ENCODE measurements at regions not wholly inside any gene's neighbourhood (a gene's known extent, or its start where the extent isn't known, plus 50 kb on each side); places are given as distances from the start of the nearest gene placed in this dataset.
A peak's percentile ranks its signal among the peaks of the same experiment; 100 is the strongest.

GRCh38 chr2:198901894-198902293, 555.8 kb downstream of the SATB2 start:
- no peaks in the 10 kb centered on the region for H3K27me3 ChIP-seq (ENCODE audit: insufficient read depth)
- no peaks in the 10 kb centered on the region for H3K79me2 ChIP-seq (ENCODE audit: insufficient read depth)
- CTCF ChIA-PET: no interaction called here
- H3K9me2 ChIP-seq: no peaks in the 10 kb centered on the region
- no peak for TF ChIP-seq RFX5 (IDR thresholded peaks at IDR 0.05; ENCODE audit: low read length)
- no peak for TF ChIP-seq PBX3 (IDR thresholded peaks at IDR 0.05)
- no peak for TF ChIP-seq CTCF (IDR thresholded peaks at IDR 0.05)
- TF ChIP-seq RAD21 (IDR thresholded peaks at IDR 0.05; ENCODE audit: low read length): no peak
- no peak for TF ChIP-seq IRF3 (IDR thresholded peaks at IDR 0.05; ENCODE audit: low read depth, low read length)
- no peak for TF ChIP-seq USF2 (IDR thresholded peaks at IDR 0.05; ENCODE audit: borderline replicate concordance, low read depth, low read length)
- TF ChIP-seq YY1 (IDR thresholded peaks at IDR 0.05; ENCODE audit: low read depth): no peak
- no peak for TF ChIP-seq FOXJ3 (CRISPR knock-in tag; IDR thresholded peaks at IDR 0.05)
- TF ChIP-seq EP300 (IDR thresholded peaks at IDR 0.05; ENCODE audit: borderline replicate concordance in 1 of 2, low read depth in 1 of 2, low read length in 1 of 2): no peak
- no peak for TF ChIP-seq TAF1 (IDR thresholded peaks at IDR 0.05; ENCODE audit: borderline replicate concordance, low read depth, low read length)
- TF ChIP-seq POLR2AphosphoS5 (IDR thresholded peaks at IDR 0.05; ENCODE audit: low read depth, low read length): no peak
- TF ChIP-seq ELF1 (IDR thresholded peaks at IDR 0.05): no peak
- no peak for TF ChIP-seq SIN3A (IDR thresholded peaks at IDR 0.05; ENCODE audit: borderline replicate concordance, low read depth, low read length)
- no peak for TF ChIP-seq MEF2A (IDR thresholded peaks at IDR 0.05; ENCODE audit: borderline replicate concordance, low read depth)
- no peak for TF ChIP-seq GABPA (IDR thresholded peaks at IDR 0.05; ENCODE audit: low read depth)
- no peak for TF ChIP-seq FOSL2 (IDR thresholded peaks at IDR 0.05; ENCODE audit: borderline replicate concordance, low read depth)
- no peak for TF ChIP-seq NRF1 (IDR thresholded peaks at IDR 0.05; ENCODE audit: low read depth, low read length)
- no peak for TF ChIP-seq GATA2 (CRISPR knock-in tag; IDR thresholded peaks at IDR 0.05)
- no peak for TF ChIP-seq FOXM1 (IDR thresholded peaks at IDR 0.05; ENCODE audit: low read depth)
- no peak for TF ChIP-seq MXI1 (IDR thresholded peaks at IDR 0.05; ENCODE audit: low read depth, low read length)
- H3F3A ChIP-seq (replicated peaks; ENCODE audit: insufficient read depth): no peaks in the 10 kb centered on the region
- no peak overlapping the region for H2AFZ ChIP-seq (ENCODE audit: low read depth)
- H3K27ac ChIP-seq (ENCODE audit: low read depth in 2 of 2, low read length in 1 of 2): no peak overlapping the region
- peak; percentile 8 for DNase-seq
- POLR2A ChIA-PET: no interaction called here
- no peaks in the 10 kb centered on the region for H4K20me1 ChIP-seq (ENCODE audit: insufficient read depth)
- no peaks in the 10 kb centered on the region for H3K4me1 ChIP-seq (ENCODE audit: control insufficient read depth in 1 of 2, insufficient read depth in 2 of 2, low read depth in 1 of 2, low read length in 1 of 2)
- no peak overlapping the region for H3K9ac ChIP-seq
- no peaks in the 10 kb centered on the region for H3K36me3 ChIP-seq (replicated peaks in 1 of 2; ENCODE audit: control insufficient read depth in 1 of 2, insufficient read depth in 2 of 2, low read length in 1 of 2)
- H3K4me2 ChIP-seq: no peak overlapping the region
- H3K4me3 ChIP-seq (ENCODE audit: low read depth in 2 of 2, low read length in 1 of 2): no peak overlapping the region
- H3K9me3 ChIP-seq: no peaks in the 10 kb centered on the region
